ENCODE measurements at regions not wholly inside any gene's neighbourhood (a gene's known extent, or its start where the extent isn't known, plus 50 kb on each side); places are given as distances from the start of the nearest gene placed in this dataset.

GRCh38 chr9:30758726-30759446 lies 1625.6 kb upstream of the ACO1 start:
- H3K4me1 Mint-ChIP-seq (ENCODE audit: low read depth) = no peaks in the 10 kb centered on the region
- intact Hi-C loops (cut with micrococcal nuclease) = no loop called here
- H3K27ac Mint-ChIP-seq = no peak overlapping the region
- H3K4me3 Mint-ChIP-seq = no peak overlapping the region
- H3K36me3 Mint-ChIP-seq (ENCODE audit: low read depth) = no peaks in the 10 kb centered on the region
- no peak for DNase-seq (ENCODE audit: low spot score)
- H3K9me3 Mint-ChIP-seq = no peaks in the 10 kb centered on the region
- no peaks in the 10 kb centered on the region for H3K27me3 Mint-ChIP-seq (ENCODE audit: insufficient read depth)

- Mint-ChIP-seq H3K4me3 (no peak overlapping the region), H3K27me3 (ENCODE audit: insufficient read depth) (no peaks in the 10 kb centered on the region), H3K4me1 (ENCODE audit: low read depth) (no peaks in the 10 kb centered on the region), H3K36me3 (ENCODE audit: low read depth) (no peaks in the 10 kb centered on the region), H3K9me3 (no peaks in the 10 kb centered on the region), H3K27ac (no peak overlapping the region)
- intact Hi-C loops (cut with micrococcal nuclease) = no loop called here
- no peak for DNase-seq (ENCODE audit: low spot score)
These were observed 1619.1 kb upstream of the ACO1 start for GRCh38 chr9:30765318-30765717.

- Mint-ChIP-seq H3K9me3 (no peaks in the 10 kb centered on the region), H3K27me3 (ENCODE audit: insufficient read depth) (no peaks in the 10 kb centered on the region), H3K36me3 (ENCODE audit: low read depth) (no peaks in the 10 kb centered on the region), H3K27ac (no peak overlapping the region), H3K4me1 (ENCODE audit: low read depth) (no peaks in the 10 kb centered on the region), H3K4me3 (no peak overlapping the region)
- no peak for DNase-seq (ENCODE audit: low spot score)
- intact Hi-C loops (cut with micrococcal nuclease) = no loop called here
These were observed 1613.2 kb upstream of the ACO1 start for GRCh38 chr9:30771163-30771708.

GRCh38 chr9:30771760-30772159 lies 1612.7 kb upstream of the ACO1 start:
- no peaks in the 10 kb centered on the region for H3K36me3 Mint-ChIP-seq (ENCODE audit: low read depth)
- no peak overlapping the region for H3K4me3 Mint-ChIP-seq
- no peaks in the 10 kb centered on the region for H3K27me3 Mint-ChIP-seq (ENCODE audit: insufficient read depth)
- DNase-seq (ENCODE audit: low spot score) = no peak
- no peak overlapping the region for H3K27ac Mint-ChIP-seq
- H3K9me3 Mint-ChIP-seq = no peaks in the 10 kb centered on the region
- intact Hi-C loops (cut with micrococcal nuclease) = no loop called here
- H3K4me1 Mint-ChIP-seq (ENCODE audit: low read depth) = no peaks in the 10 kb centered on the region

GRCh38 chr9:30773427-30773826 lies 1611.0 kb upstream of the ACO1 start:
- no peaks in the 10 kb centered on the region for H3K36me3 Mint-ChIP-seq (ENCODE audit: low read depth)
- no peak for DNase-seq (ENCODE audit: low spot score)
- no peaks in the 10 kb centered on the region for H3K4me1 Mint-ChIP-seq (ENCODE audit: low read depth)
- no peaks in the 10 kb centered on the region for H3K9me3 Mint-ChIP-seq
- H3K27me3 Mint-ChIP-seq (ENCODE audit: insufficient read depth) = no peaks in the 10 kb centered on the region
- H3K27ac Mint-ChIP-seq = no peak overlapping the region
- no peak overlapping the region for H3K4me3 Mint-ChIP-seq
- intact Hi-C loops (cut with micrococcal nuclease) = no loop called here

GRCh38 chr9:30774326-30774725 lies 1610.1 kb upstream of the ACO1 start:
- intact Hi-C loops (cut with micrococcal nuclease) = no loop called here
- DNase-seq (ENCODE audit: low spot score) = no peak
- Mint-ChIP-seq H3K36me3 (ENCODE audit: low read depth) (no peaks in the 10 kb centered on the region), H3K4me3 (no peak overlapping the region), H3K9me3 (no peaks in the 10 kb centered on the region), H3K27ac (no peak overlapping the region), H3K4me1 (ENCODE audit: low read depth) (no peaks in the 10 kb centered on the region), H3K27me3 (ENCODE audit: insufficient read depth) (no peaks in the 10 kb centered on the region)

- Mint-ChIP-seq H3K4me3 (no peak overlapping the region), H3K27ac (no peak overlapping the region), H3K36me3 (ENCODE audit: low read depth) (no peaks in the 10 kb centered on the region), H3K27me3 (ENCODE audit: insufficient read depth) (no peaks in the 10 kb centered on the region), H3K4me1 (ENCODE audit: low read depth) (no peaks in the 10 kb centered on the region), H3K9me3 (no peaks in the 10 kb centered on the region)
- intact Hi-C loops (cut with micrococcal nuclease) = loop anchor here (5.0 kb wide), 1 partner anchor 48 kb away; no protein-coding TSS in a partner anchor
- DNase-seq (ENCODE audit: low spot score) = no peak
These were observed 1609.2 kb upstream of the ACO1 start for GRCh38 chr9:30775236-30775635.

- intact Hi-C loops (cut with micrococcal nuclease) = no loop called here
- Mint-ChIP-seq H3K27ac (no peak overlapping the region), H3K36me3 (ENCODE audit: low read depth) (no peaks in the 10 kb centered on the region)
These were observed 1587.7 kb upstream of the ACO1 start for GRCh38 chr9:30796764-30797163.

GRCh38 chr9:30799527-30800101 lies 1584.8 kb upstream of the ACO1 start:
- H3K36me3 Mint-ChIP-seq (ENCODE audit: low read depth) = no peaks in the 10 kb centered on the region
- H3K4me1 Mint-ChIP-seq (ENCODE audit: low read depth) = no peaks in the 10 kb centered on the region
- no peak for DNase-seq (ENCODE audit: low spot score)
- no peaks in the 10 kb centered on the region for H3K27me3 Mint-ChIP-seq (ENCODE audit: insufficient read depth)
- H3K9me3 Mint-ChIP-seq = no peaks in the 10 kb centered on the region
- intact Hi-C loops (cut with micrococcal nuclease) = no loop called here
- H3K4me3 Mint-ChIP-seq = no peak overlapping the region
- no peak overlapping the region for H3K27ac Mint-ChIP-seq

More at GRCh38 chr9:30796764-30797163, 1587.7 kb upstream of the ACO1 start:
- Mint-ChIP-seq H3K9me3 (no peaks in the 10 kb centered on the region), H3K4me3 (no peak overlapping the region), H3K27me3 (ENCODE audit: insufficient read depth) (no peaks in the 10 kb centered on the region), H3K4me1 (ENCODE audit: low read depth) (no peaks in the 10 kb centered on the region)
- DNase-seq (ENCODE audit: low spot score) = no peak

GRCh38 chr9:30800421-30800820 lies 1584.0 kb upstream of the ACO1 start:
- H3K36me3 Mint-ChIP-seq (ENCODE audit: low read depth) = no peaks in the 10 kb centered on the region
- no peaks in the 10 kb centered on the region for H3K9me3 Mint-ChIP-seq
- intact Hi-C loops (cut with micrococcal nuclease) = no loop called here
- no peaks in the 10 kb centered on the region for H3K4me1 Mint-ChIP-seq (ENCODE audit: low read depth)
- H3K27ac Mint-ChIP-seq = no peak overlapping the region
- no peak for DNase-seq (ENCODE audit: low spot score)
- H3K4me3 Mint-ChIP-seq = no peak overlapping the region
- H3K27me3 Mint-ChIP-seq (ENCODE audit: insufficient read depth) = no peaks in the 10 kb centered on the region

GRCh38 chr9:30812821-30813220 lies 1571.6 kb upstream of the ACO1 start:
- Mint-ChIP-seq H3K27ac (no peak overlapping the region), H3K36me3 (ENCODE audit: low read depth) (no peaks in the 10 kb centered on the region), H3K27me3 (ENCODE audit: insufficient read depth) (no peaks in the 10 kb centered on the region), H3K4me1 (ENCODE audit: low read depth) (no peaks in the 10 kb centered on the region), H3K9me3 (no peaks in the 10 kb centered on the region), H3K4me3 (no peak overlapping the region)
- intact Hi-C loops (cut with micrococcal nuclease) = no loop called here
- DNase-seq (ENCODE audit: low spot score) = no peak

GRCh38 chr9:30815585-30815984 lies 1568.9 kb upstream of the ACO1 start:
- Mint-ChIP-seq H3K27ac (no peak overlapping the region), H3K4me1 (ENCODE audit: low read depth) (no peaks in the 10 kb centered on the region), H3K36me3 (ENCODE audit: low read depth) (no peaks in the 10 kb centered on the region), H3K4me3 (no peak overlapping the region), H3K9me3 (no peaks in the 10 kb centered on the region), H3K27me3 (ENCODE audit: insufficient read depth) (no peaks in the 10 kb centered on the region)
- intact Hi-C loops (cut with micrococcal nuclease) = no loop called here
- DNase-seq (ENCODE audit: low spot score) = no peak

- intact Hi-C loops (cut with micrococcal nuclease) = no loop called here
- no peak overlapping the region for H3K4me3 Mint-ChIP-seq
- H3K4me1 Mint-ChIP-seq (ENCODE audit: low read depth) = no peaks in the 10 kb centered on the region
- H3K36me3 Mint-ChIP-seq (ENCODE audit: low read depth) = no peaks in the 10 kb centered on the region
- no peaks in the 10 kb centered on the region for H3K9me3 Mint-ChIP-seq
- no peaks in the 10 kb centered on the region for H3K27me3 Mint-ChIP-seq (ENCODE audit: insufficient read depth)
- no peak for DNase-seq (ENCODE audit: low spot score)
- no peak overlapping the region for H3K27ac Mint-ChIP-seq
These were observed 1539.3 kb upstream of the ACO1 start for GRCh38 chr9:30845136-30845535.
